ENCODE measurements at regions not wholly inside any gene's neighbourhood (a gene's known extent, or its start where the extent isn't known, plus 50 kb on each side); places are given as distances from the start of the nearest gene placed in this dataset.

GRCh38 chr2:100222844-100223243 lies 80.5 kb upstream of the AFF3 start:
- Mint-ChIP-seq H3K36me3 (ENCODE audit: low read depth) (no peaks in the 10 kb centered on the region), H3K9me3 (no peaks in the 10 kb centered on the region), H3K27ac (no peak overlapping the region), H3K4me1 (no peaks in the 10 kb centered on the region), H3K4me3 (no peak overlapping the region), H3K27me3 (peaks cover 3% of the 10 kb centered on the region)
- DNase-seq = no peak
- POLR2A ChIA-PET = no interaction called here
- CTCF ChIA-PET = no interaction called here

- Mint-ChIP-seq H3K4me3 (no peak overlapping the region), H3K9me3 (no peaks in the 10 kb centered on the region), H3K27me3 (no peaks in the 10 kb centered on the region), H3K27ac (no peak overlapping the region), H3K4me1 (no peaks in the 10 kb centered on the region), H3K36me3 (ENCODE audit: low read depth) (no peaks in the 10 kb centered on the region)
- DNase-seq = no peak
- POLR2A ChIA-PET = no interaction called here
- CTCF ChIA-PET = no interaction called here
Observed at GRCh38 chr2:100218552-100218951, 76.2 kb upstream of the AFF3 start.

GRCh38 chr2:100217323-100217722 lies 74.9 kb upstream of the AFF3 start:
- Mint-ChIP-seq H3K9me3 (no peaks in the 10 kb centered on the region), H3K36me3 (ENCODE audit: low read depth) (no peaks in the 10 kb centered on the region), H3K27ac (no peak overlapping the region), H3K27me3 (no peaks in the 10 kb centered on the region), H3K4me1 (no peaks in the 10 kb centered on the region), H3K4me3 (no peak overlapping the region)
- ChIA-PET CTCF (no interaction called here), POLR2A (no interaction called here)
- DNase-seq = no peak

DNA sequence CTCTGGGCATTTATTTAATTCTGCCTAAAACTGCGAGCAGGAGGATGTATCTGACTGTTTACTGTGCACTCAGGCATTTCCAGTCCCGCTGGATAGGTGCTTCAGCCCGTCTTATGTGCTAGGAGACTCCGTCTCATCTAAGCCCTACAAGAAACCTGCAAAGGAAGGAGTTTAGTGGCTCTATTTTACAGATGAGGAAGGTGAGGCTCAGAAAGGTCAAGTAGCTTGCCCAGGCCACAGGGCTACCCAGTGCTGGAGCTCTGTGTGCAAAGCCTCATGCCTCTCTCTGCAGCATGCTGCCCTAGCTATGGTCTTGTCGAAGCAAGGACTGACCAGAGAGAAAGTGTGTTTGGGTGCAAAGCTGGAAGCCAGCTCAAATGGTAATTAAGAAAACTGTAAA lies 73.6 kb upstream of the AFF3 start:
- CTCF ChIA-PET = no interaction called here
- H3K9me3 Mint-ChIP-seq = no peaks in the 10 kb centered on the region

DNA sequence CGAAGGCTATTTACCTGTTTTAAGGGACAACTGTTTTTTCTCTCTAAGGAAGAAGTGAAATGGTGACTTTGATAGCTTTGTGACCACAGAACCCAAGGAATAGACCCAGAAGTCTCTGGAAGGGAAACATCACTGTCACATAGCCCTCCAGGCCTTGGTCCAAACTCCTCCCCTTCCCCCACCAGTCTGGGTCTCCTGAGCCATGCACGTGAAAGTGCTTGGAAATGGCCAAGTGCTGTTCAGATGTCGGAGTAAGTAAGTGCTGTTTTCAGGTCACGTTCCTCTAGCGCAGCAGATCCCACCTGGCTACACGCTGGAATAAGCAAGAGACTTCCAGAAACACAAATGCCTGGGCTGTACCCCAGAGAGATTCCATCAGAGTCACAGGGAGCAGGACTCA lies 73.0 kb upstream of the AFF3 start:
- no peak overlapping the region for H3K27ac Mint-ChIP-seq
- H3K9me3 Mint-ChIP-seq = no peaks in the 10 kb centered on the region
- DNase-seq = no peak
- H3K27me3 Mint-ChIP-seq = no peaks in the 10 kb centered on the region
- POLR2A ChIA-PET = no interaction called here
- CTCF ChIA-PET = no interaction called here
- no peaks in the 10 kb centered on the region for H3K36me3 Mint-ChIP-seq (ENCODE audit: low read depth)
- H3K4me1 Mint-ChIP-seq = no peaks in the 10 kb centered on the region
- H3K4me3 Mint-ChIP-seq = no peak overlapping the region

More for the DNA sequence above, 73.6 kb upstream of the AFF3 start:
- no peak for DNase-seq
- no peaks in the 10 kb centered on the region for H3K36me3 Mint-ChIP-seq (ENCODE audit: low read depth)
- H3K4me1 Mint-ChIP-seq = no peaks in the 10 kb centered on the region
- H3K27ac Mint-ChIP-seq = no peak overlapping the region
- POLR2A ChIA-PET = no interaction called here
- no peak overlapping the region for H3K4me3 Mint-ChIP-seq
- H3K27me3 Mint-ChIP-seq = no peaks in the 10 kb centered on the region

- Mint-ChIP-seq H3K4me3 (no peak overlapping the region), H3K9me3 (no peaks in the 10 kb centered on the region), H3K36me3 (ENCODE audit: low read depth) (no peaks in the 10 kb centered on the region), H3K4me1 (no peaks in the 10 kb centered on the region), H3K27ac (no peak overlapping the region), H3K27me3 (no peaks in the 10 kb centered on the region)
- no peak for DNase-seq
- ChIA-PET POLR2A (no interaction called here), CTCF (no interaction called here)
Observed at GRCh38 chr2:100214265-100214971, 72.0 kb upstream of the AFF3 start.

DNA sequence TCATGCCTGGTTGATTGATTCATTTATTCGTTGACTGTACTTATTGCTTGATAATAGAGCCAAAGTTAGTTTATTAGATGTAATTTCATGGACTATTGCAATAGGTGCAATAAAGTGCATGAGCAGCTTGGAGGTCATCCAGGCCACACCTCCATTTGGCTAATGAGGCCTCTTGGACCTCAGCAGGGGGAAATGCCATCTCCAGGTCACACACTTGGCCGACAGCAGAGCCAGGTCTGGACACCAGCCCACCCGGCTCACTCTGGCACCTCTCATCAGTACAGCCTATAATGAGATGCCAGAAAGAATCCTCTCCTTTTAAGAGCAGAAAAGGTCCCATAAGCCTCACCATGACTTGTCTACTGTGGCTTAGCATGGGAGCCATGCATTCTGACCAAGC lies 71.2 kb upstream of the AFF3 start:
- ChIA-PET CTCF (no interaction called here), POLR2A (no interaction called here)
- DNase-seq = no peak
- H3K4me3 Mint-ChIP-seq = no peak overlapping the region
- H3K27me3 Mint-ChIP-seq = peaks cover 2% of the 10 kb centered on the region
- H3K36me3 Mint-ChIP-seq (ENCODE audit: low read depth) = no peaks in the 10 kb centered on the region
- no peak overlapping the region for H3K27ac Mint-ChIP-seq
- H3K4me1 Mint-ChIP-seq = no peaks in the 10 kb centered on the region
- H3K9me3 Mint-ChIP-seq = no peaks in the 10 kb centered on the region

GRCh38 chr2:100212850-100213249 lies 70.5 kb upstream of the AFF3 start:
- no peaks in the 10 kb centered on the region for H3K36me3 Mint-ChIP-seq (ENCODE audit: low read depth)
- H3K4me3 Mint-ChIP-seq = no peak overlapping the region
- peaks cover 2% of the 10 kb centered on the region for H3K27me3 Mint-ChIP-seq
- no peak for DNase-seq
- no peak overlapping the region for H3K27ac Mint-ChIP-seq
- ChIA-PET POLR2A (no interaction called here), CTCF (no interaction called here)
- no peaks in the 10 kb centered on the region for H3K9me3 Mint-ChIP-seq
- no peaks in the 10 kb centered on the region for H3K4me1 Mint-ChIP-seq

DNA sequence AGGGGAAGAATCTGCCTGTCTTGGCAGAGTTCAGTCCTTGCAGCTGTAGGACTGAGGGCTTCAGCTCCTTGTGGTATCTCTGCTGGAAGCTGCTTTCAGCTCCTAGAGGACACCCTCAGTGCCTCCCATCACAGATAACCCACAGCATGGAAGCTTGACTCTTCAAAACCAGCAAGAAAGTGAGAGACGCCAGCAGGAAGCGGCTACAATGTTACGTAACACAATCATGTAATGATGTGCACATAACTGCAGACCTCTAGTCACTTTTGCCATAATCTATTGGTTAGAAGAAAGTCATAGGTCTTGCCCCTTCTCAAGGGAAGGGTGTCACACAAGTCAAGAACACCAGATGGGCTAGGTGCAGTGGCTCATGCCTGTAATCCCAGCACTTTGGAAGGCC lies 69.1 kb upstream of the AFF3 start:
- POLR2A ChIA-PET = no interaction called here
- H3K36me3 Mint-ChIP-seq (ENCODE audit: low read depth) = no peaks in the 10 kb centered on the region
- H3K4me1 Mint-ChIP-seq = no peaks in the 10 kb centered on the region
- H3K27ac Mint-ChIP-seq = no peak overlapping the region
- H3K27me3 Mint-ChIP-seq = peaks cover 2% of the 10 kb centered on the region
- no peak overlapping the region for H3K4me3 Mint-ChIP-seq
- CTCF ChIA-PET = no interaction called here
- no peaks in the 10 kb centered on the region for H3K9me3 Mint-ChIP-seq
- DNase-seq = no peak

DNA sequence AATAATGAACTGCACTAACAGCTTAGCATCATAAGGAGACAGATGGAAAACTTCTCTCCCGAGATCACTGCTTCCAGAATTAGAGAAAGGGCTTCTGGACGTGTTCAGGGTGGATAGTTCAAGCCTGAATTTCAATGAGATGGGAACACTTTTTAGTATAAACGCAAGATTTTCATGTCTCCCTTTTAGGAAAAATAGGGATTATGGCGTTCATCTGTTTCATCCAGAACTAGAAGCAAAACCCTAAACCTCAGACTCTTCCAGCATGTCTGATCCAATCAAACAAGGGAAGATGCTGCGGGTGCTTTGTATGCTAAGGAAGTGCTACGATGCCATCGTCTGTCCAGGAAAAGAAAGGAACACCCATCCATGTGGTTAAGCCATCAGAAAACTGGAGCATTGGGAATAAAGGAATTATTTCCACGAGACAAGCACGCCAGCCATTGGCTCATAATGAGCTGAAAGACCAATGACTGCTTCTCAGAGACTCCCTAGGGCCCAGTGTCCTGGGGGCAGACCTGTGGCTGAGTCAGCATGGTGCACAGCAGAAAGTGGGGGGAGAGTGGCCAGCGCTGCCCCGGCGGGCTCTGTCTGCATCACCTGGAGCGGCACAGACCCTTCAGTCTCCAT lies 65.9 kb upstream of the AFF3 start:
- Mint-ChIP-seq H3K9me3 (no peaks in the 10 kb centered on the region), H3K4me3 (no peak overlapping the region), H3K27ac (no peak overlapping the region), H3K27me3 (peaks cover 6% of the 10 kb centered on the region), H3K4me1 (no peaks in the 10 kb centered on the region), H3K36me3 (ENCODE audit: low read depth) (no peaks in the 10 kb centered on the region)
- POLR2A ChIA-PET = no interaction called here
- CTCF ChIA-PET = no interaction called here
- no peak for DNase-seq

DNA sequence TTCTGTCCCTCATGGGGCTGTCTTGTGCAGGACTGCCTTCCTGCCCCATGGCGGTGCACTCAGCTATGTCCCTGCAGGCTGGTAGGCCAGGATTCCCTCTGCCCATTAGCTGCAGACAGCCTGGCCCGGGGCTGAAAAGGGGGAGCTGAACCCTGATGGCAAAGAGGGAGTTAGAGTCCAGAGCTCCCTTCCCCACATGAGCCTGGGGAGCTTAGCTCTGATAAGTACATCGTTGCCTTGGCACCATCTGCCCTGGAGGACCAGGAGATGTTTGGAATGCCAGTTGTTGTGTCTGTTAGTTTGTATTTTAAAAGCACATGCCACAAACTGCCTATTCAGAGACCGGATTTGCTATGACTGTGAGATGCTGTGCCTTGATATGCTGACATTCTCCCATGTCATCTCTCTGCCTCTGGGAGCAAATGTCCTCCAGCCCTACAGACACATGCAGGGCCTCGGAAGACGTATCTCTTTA lies 65.1 kb upstream of the AFF3 start:
- no peaks in the 10 kb centered on the region for H3K36me3 Mint-ChIP-seq (ENCODE audit: low read depth)
- H3K27me3 Mint-ChIP-seq = peaks cover 6% of the 10 kb centered on the region
- H3K4me1 Mint-ChIP-seq = no peaks in the 10 kb centered on the region
- no peaks in the 10 kb centered on the region for H3K9me3 Mint-ChIP-seq
- CTCF ChIA-PET = no interaction called here
- no peak for DNase-seq
- no peak overlapping the region for H3K27ac Mint-ChIP-seq
- H3K4me3 Mint-ChIP-seq = no peak overlapping the region
- POLR2A ChIA-PET = no interaction called here

DNA sequence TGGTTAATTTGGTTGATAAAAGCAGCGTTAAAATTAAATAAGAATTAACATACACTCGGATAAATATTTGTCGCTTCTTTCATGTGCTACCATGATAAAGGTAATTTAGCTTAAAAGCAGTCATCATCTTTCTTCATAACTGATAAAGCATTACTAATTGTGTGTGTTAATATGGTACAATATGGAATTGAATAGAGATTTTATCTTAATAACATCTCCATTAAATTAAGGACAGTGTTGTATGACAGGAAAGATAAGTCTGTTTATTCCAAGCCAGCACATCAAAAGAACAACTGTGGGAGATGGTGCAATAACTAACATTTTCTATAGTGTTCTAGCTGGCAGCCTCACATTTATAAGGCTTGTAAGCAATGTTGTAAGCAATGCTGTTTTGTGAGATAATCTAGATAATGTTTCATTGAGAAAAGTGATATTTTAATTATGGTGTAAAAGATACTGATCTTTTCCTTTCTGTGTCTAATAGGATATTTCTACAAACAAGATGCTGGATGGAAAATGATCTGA lies 64.4 kb upstream of the AFF3 start:
- Mint-ChIP-seq H3K4me3 (no peak overlapping the region), H3K27ac (no peak overlapping the region), H3K9me3 (no peaks in the 10 kb centered on the region), H3K27me3 (peaks cover 6% of the 10 kb centered on the region), H3K4me1 (no peaks in the 10 kb centered on the region), H3K36me3 (ENCODE audit: low read depth) (no peaks in the 10 kb centered on the region)
- no peak for DNase-seq
- ChIA-PET POLR2A (no interaction called here), CTCF (no interaction called here)

DNA sequence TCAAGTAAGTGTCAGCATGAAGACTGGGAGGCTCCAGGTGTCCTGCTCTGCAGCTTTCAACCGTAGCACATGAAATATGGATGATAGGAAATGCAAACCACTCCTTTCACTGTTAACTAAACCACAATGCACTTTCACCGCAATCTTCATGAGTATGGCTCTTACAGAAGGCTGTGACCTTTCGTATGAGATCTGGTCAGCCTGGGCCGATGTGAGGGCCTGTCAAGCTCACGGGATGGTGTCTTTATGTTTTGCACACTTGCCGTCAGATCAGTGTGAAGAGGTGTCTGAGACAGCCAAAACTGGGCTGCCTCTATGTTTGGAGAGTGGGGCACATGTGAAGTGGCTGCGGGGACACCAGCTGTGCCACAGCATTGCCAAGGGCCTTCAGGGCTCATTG lies 62.8 kb upstream of the AFF3 start:
- Mint-ChIP-seq H3K27ac (no peak overlapping the region), H3K27me3 (peaks cover 6% of the 10 kb centered on the region), H3K4me1 (no peaks in the 10 kb centered on the region), H3K4me3 (no peak overlapping the region), H3K36me3 (ENCODE audit: low read depth) (no peaks in the 10 kb centered on the region), H3K9me3 (no peaks in the 10 kb centered on the region)
- no peak for DNase-seq
- ChIA-PET CTCF (no interaction called here), POLR2A (no interaction called here)

DNA sequence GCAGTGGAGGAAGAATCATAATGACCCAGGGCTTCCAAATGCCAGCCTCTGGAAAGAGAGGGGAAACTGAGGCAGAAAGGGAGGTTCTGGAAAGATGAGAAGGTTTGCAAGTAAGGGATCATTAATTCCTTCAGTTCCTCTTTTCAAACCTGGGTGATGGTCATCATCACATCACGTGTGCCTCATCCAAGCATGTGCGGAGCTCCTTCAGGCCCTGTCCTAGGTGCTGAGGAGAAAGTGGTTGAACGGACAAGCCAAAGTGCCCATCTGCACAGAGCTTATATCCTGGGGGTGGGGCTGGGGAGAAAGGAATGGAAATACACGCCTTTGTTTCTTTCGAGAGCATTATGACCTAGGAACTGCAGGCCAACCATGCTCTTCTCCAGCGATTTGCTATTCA lies 60.2 kb upstream of the AFF3 start:
- ChIA-PET CTCF (interaction anchor here (0.6 kb wide), 1 partner anchor 133 kb away, joined by 5 read pairs; no protein-coding TSS in a partner anchor), POLR2A (no interaction called here)
- peaks cover 4% of the 10 kb centered on the region for H3K27me3 Mint-ChIP-seq
- H3K4me1 Mint-ChIP-seq = no peaks in the 10 kb centered on the region
- H3K9me3 Mint-ChIP-seq = no peaks in the 10 kb centered on the region
- no peak for DNase-seq
- H3K36me3 Mint-ChIP-seq (ENCODE audit: low read depth) = no peaks in the 10 kb centered on the region
- H3K4me3 Mint-ChIP-seq = no peak overlapping the region
- H3K27ac Mint-ChIP-seq = no peak overlapping the region

Data from activated CD4-positive, alpha-beta memory T cell treated with anti-CD3 and anti-CD28 coated beads, Interleukin-2, amount 10 ng/mL, durations not matched to agents 7 days and 5 days (primary cell).